ENCODE measurements at regions not wholly inside any gene's neighbourhood (a gene's known extent, or its start where the extent isn't known, plus 50 kb on each side); places are given as distances from the start of the nearest gene placed in this dataset.

GRCh38 chr13:38519229-38519911 lies 167.5 kb upstream of the FREM2 start:
- Histone ChIP-seq H3K4me3 (replicated peaks in 1 of 2; ENCODE audit: low read depth in 1 of 2, low read length in 2 of 2) (no peak overlapping the region), H3K9me2 (ENCODE audit: insufficient read depth) (no peaks in the 10 kb centered on the region), H3K36me3 (ENCODE audit: control insufficient read depth in 1 of 2, insufficient read depth in 2 of 2, low read length in 2 of 2) (no peaks in the 10 kb centered on the region), H3K27me3 (ENCODE audit: insufficient read depth, low read length) (no peaks in the 10 kb centered on the region), H3K27ac (ENCODE audit: low read depth, low read length) (no peak overlapping the region), H3K4me2 (ENCODE audit: low read length) (no peak overlapping the region), H3K79me2 (ENCODE audit: insufficient read depth, low read length) (no peaks in the 10 kb centered on the region), H4K20me1 (ENCODE audit: insufficient read depth) (no peaks in the 10 kb centered on the region), H3K9ac (ENCODE audit: low read length) (no peak overlapping the region), H3K4me1 (ENCODE audit: control insufficient read depth in 1 of 2, insufficient read depth in 2 of 2, low read length in 2 of 2) (no peaks in the 10 kb centered on the region), H2AFZ (ENCODE audit: low read depth, low read length, poor library complexity, severe bottlenecking) (no peak overlapping the region), H3K9me3 (ENCODE audit: control insufficient read depth in 1 of 2, insufficient read depth in 1 of 2, low read depth in 1 of 2, low read length in 2 of 2) (peaks cover 0 to 9% of the 10 kb centered on the region in 2 experiments; a peak in 1 of 4 replicates)
- RAD21 ChIA-PET (ENCODE audit: low non-redundant PET in 1 of 2, low total read pairs in 2 of 2, uncharacterized antibody in 2 of 2, unreplicated experiment in 2 of 2), result no interaction called here
- CTCF ChIA-PET, result no interaction called here
- no peak for TF ChIP-seq SIN3A (IDR thresholded peaks at IDR 0.05; ENCODE audit: low read depth)
- TF ChIP-seq ATF3 (IDR thresholded peaks at IDR 0.05), result no peak
- no peak for TF ChIP-seq YY1 (IDR thresholded peaks at IDR 0.05; ENCODE audit: extremely low read depth, insufficient replicate concordance, low read depth, low read length)
- ATAC-seq (no peak), DNase-seq (ENCODE audit: low read depth, low spot score) (no peak)
- intact Hi-C loops (cut with micrococcal nuclease), result no loop called here
- POLR2A ChIA-PET, result no interaction called here
- BruUV-seq (replicated peaks), result no TSS peak

- Histone ChIP-seq H2AFZ (ENCODE audit: low read depth, low read length, poor library complexity, severe bottlenecking) (no peak overlapping the region), H4K20me1 (ENCODE audit: insufficient read depth) (no peaks in the 10 kb centered on the region), H3K9me3 (ENCODE audit: control insufficient read depth in 1 of 2, insufficient read depth in 1 of 2, low read depth in 1 of 2, low read length in 2 of 2) (peaks cover 0 to 9% of the 10 kb centered on the region in 2 experiments; a peak in 1 of 4 replicates), H3K4me3 (replicated peaks in 1 of 2; ENCODE audit: low read depth in 1 of 2, low read length in 2 of 2) (no peak overlapping the region), H3K4me2 (ENCODE audit: low read length) (no peak overlapping the region), H3K27ac (ENCODE audit: low read depth, low read length) (no peak overlapping the region), H3K9me2 (ENCODE audit: insufficient read depth) (no peaks in the 10 kb centered on the region), H3K4me1 (ENCODE audit: control insufficient read depth in 1 of 2, insufficient read depth in 2 of 2, low read length in 2 of 2) (no peaks in the 10 kb centered on the region), H3K36me3 (ENCODE audit: control insufficient read depth in 1 of 2, insufficient read depth in 2 of 2, low read length in 2 of 2) (no peaks in the 10 kb centered on the region), H3K79me2 (ENCODE audit: insufficient read depth, low read length) (no peaks in the 10 kb centered on the region), H3K9ac (ENCODE audit: low read length) (no peak overlapping the region), H3K27me3 (ENCODE audit: insufficient read depth, low read length) (no peaks in the 10 kb centered on the region)
- no TSS peak for BruUV-seq (replicated peaks)
- ATAC-seq (no peak), DNase-seq (ENCODE audit: low read depth, low spot score) (no peak)
- POLR2A ChIA-PET, result no interaction called here
- CTCF ChIA-PET, result no interaction called here
- RAD21 ChIA-PET (ENCODE audit: low non-redundant PET in 1 of 2, low total read pairs in 2 of 2, uncharacterized antibody in 2 of 2, unreplicated experiment in 2 of 2), result no interaction called here
- intact Hi-C loops (cut with micrococcal nuclease), result no loop called here
- TF ChIP-seq EZH2phosphoT487 (IDR thresholded peaks at IDR 0.05; ENCODE audit: borderline replicate concordance) (no peak), CBX3 (IDR thresholded peaks at IDR 0.05; ENCODE audit: low read depth) (no peak), EZH2 (IDR thresholded peaks at IDR 0.05) (no peak), ZFX (IDR thresholded peaks at IDR 0.05) (no peak), ZNF274 (IDR thresholded peaks at IDR 0.05; ENCODE audit: low read depth, low read length) (no peak), JUND (IDR thresholded peaks at IDR 0.05) (no peak), CEBPB (IDR thresholded peaks at IDR 0.05; ENCODE audit: low read depth) (no peak), ELF1 (IDR thresholded peaks at IDR 0.05; ENCODE audit: borderline replicate concordance, low read depth) (no peak), TCF7L2 (IDR thresholded peaks at IDR 0.05; ENCODE audit: borderline replicate concordance, extremely low read depth, insufficient read depth, insufficient read length) (no peak), FOSL1 (IDR thresholded peaks at IDR 0.05; ENCODE audit: low read depth) (no peak), ZBTB33 (IDR thresholded peaks at IDR 0.05; ENCODE audit: extremely low read depth, insufficient replicate concordance, low read length) (no peak), MAX (IDR thresholded peaks at IDR 0.05) (no peak), POLR2AphosphoS5 (IDR thresholded peaks at IDR 0.05; ENCODE audit: low read depth, low read length) (no peak)
These were observed 166.8 kb upstream of the FREM2 start for GRCh38 chr13:38520041-38520440.

Data from HCT116 (cell line).